ENCODE measurements at regions not wholly inside any gene's neighbourhood (a gene's known extent, or its start where the extent isn't known, plus 50 kb on each side); places are given as distances from the start of the nearest gene placed in this dataset.
"Not testable (repeated sequence)": the region's sequence is repeated elsewhere in the genome, so short reads cannot be mapped to it uniquely, and the experiment has no call there.

DNA sequence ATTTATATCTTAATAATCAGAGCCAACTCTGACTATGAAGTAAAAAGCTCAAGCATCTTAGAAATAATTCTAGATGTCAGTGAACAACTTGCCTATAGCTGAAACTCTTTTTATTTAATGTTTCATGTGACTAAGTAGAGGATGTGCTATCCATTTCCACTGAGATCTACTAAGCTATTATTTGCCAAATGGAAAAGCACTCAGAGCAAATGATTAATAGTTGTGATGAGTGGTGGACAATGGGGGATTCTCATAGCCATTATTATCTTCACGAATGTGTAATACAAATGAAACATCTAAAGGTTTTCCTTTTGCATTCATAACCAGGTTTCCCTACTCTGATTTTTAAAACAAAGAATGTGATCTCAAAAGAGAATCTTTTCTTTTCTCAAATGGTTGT, 126.6 kb upstream of the GNAI1 start:
- Mint-ChIP-seq H3K9me3 (no peaks in the 10 kb centered on the region), H3K27me3 (no peaks in the 10 kb centered on the region), H3K4me3 (no peak overlapping the region), H3K4me1 (ENCODE audit: low read depth) (no peaks in the 10 kb centered on the region), H3K36me3 (ENCODE audit: low read depth) (no peaks in the 10 kb centered on the region), H3K27ac (no peak overlapping the region)
- ChIA-PET CTCF (no interaction called here), POLR2A (no interaction called here)
- DNase-seq (no peak), ATAC-seq (no peak)
- intact Hi-C loops (cut with micrococcal nuclease), result no loop called here
- TF ChIP-seq CTCF (IDR thresholded peaks at IDR 0.05), result no peak

DNA sequence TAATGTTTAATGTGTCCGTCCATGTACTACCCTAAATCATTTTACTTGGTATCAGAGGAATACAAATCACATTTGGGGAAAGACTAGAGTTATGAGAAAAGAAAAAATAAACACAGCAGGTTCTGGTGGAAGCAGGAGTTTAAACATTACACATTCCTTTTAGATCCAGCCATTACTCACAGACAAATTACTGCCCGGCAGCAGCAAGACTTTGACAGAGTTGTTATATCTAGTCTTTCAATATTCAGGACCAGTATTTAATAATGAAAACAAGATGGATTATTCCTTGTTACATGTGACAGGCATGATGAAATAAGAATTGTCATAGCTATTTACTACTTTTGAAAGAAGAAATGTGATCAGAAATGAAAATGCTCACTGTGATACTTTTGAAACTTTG, 131.8 kb upstream of the GNAI1 start:
- no peaks in the 10 kb centered on the region for H3K9me3 Mint-ChIP-seq
- ATAC-seq, result no peak

DNA sequence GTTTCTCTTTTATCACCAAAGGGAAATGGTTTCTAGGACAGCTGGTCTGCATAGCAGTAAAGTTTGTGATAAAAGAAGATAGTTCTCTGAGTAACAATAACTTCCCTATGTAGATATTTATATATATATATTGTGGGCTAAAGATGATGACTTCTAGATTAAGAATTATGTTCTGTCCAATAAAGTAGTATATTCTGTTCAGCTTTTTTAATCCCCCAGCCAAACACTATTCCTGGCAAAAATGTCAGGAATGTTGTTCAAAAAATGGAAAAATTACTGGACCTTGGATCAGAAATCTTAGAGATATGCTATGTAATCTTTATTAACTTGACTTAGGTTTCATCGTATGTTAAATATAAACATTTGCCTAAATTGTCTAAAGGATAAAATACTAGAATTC, 136.3 kb upstream of the GNAI1 start:
- intact Hi-C loops (cut with micrococcal nuclease), result no loop called here
- Mint-ChIP-seq H3K9me3 (no peaks in the 10 kb centered on the region), H3K36me3 (ENCODE audit: low read depth) (no peaks in the 10 kb centered on the region), H3K4me3 (no peak overlapping the region), H3K27me3 (no peaks in the 10 kb centered on the region), H3K4me1 (ENCODE audit: low read depth) (no peaks in the 10 kb centered on the region), H3K27ac (no peak overlapping the region)
- ChIA-PET CTCF (no interaction called here), POLR2A (no interaction called here)
- ATAC-seq (no peak), DNase-seq (no peak)
- no peak for TF ChIP-seq CTCF (IDR thresholded peaks at IDR 0.05)

More for the DNA sequence above, 131.8 kb upstream of the GNAI1 start:
- no peak for TF ChIP-seq CTCF (IDR thresholded peaks at IDR 0.05)
- H3K4me1 Mint-ChIP-seq (ENCODE audit: low read depth), result no peaks in the 10 kb centered on the region
- CTCF ChIA-PET, result no interaction called here
- intact Hi-C loops (cut with micrococcal nuclease), result no loop called here
- no peak for DNase-seq
- no peak overlapping the region for H3K27ac Mint-ChIP-seq
- H3K27me3 Mint-ChIP-seq, result no peaks in the 10 kb centered on the region
- H3K36me3 Mint-ChIP-seq (ENCODE audit: low read depth), result no peaks in the 10 kb centered on the region
- H3K4me3 Mint-ChIP-seq, result no peak overlapping the region
- POLR2A ChIA-PET, result no interaction called here

DNA sequence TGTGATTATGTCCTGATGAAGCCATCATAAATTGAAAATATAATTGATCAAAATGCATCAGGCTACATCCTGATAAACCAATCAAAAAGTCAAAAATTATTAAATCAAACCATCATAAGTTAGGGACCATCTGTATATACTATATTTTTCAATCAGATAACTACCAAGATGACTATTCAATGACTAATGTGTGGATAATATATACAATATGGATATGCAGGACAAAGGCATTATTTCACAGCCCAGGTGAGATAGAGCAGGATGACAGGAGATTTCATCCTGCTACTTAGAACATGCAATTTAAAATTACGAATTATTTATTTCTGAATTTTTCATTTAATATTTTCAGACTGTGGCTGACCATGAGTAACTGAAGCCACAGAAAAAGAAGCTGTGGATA, 137.3 kb upstream of the GNAI1 start:
- intact Hi-C loops (cut with micrococcal nuclease), result no loop called here
- Mint-ChIP-seq H3K4me3 (no peak overlapping the region), H3K9me3 (no peaks in the 10 kb centered on the region), H3K27me3 (no peaks in the 10 kb centered on the region), H3K27ac (no peak overlapping the region), H3K4me1 (ENCODE audit: low read depth) (no peaks in the 10 kb centered on the region), H3K36me3 (ENCODE audit: low read depth) (no peaks in the 10 kb centered on the region)
- ChIA-PET POLR2A (no interaction called here), CTCF (no interaction called here)
- ATAC-seq (no peak), DNase-seq (no peak)
- TF ChIP-seq CTCF (IDR thresholded peaks at IDR 0.05), result no peak

- H3K4me3 Mint-ChIP-seq; DNase-seq; H3K36me3 Mint-ChIP-seq (ENCODE audit: low read depth); H3K27ac Mint-ChIP-seq; POLR2A ChIA-PET; intact Hi-C loops (cut with micrococcal nuclease); CTCF ChIA-PET; H3K27me3 Mint-ChIP-seq; H3K4me1 Mint-ChIP-seq (ENCODE audit: low read depth); H3K9me3 Mint-ChIP-seq; ATAC-seq: not testable (repeated sequence)
These were observed 138.9 kb upstream of the GNAI1 start for GRCh38 chr7:79995741-79996140.

DNA sequence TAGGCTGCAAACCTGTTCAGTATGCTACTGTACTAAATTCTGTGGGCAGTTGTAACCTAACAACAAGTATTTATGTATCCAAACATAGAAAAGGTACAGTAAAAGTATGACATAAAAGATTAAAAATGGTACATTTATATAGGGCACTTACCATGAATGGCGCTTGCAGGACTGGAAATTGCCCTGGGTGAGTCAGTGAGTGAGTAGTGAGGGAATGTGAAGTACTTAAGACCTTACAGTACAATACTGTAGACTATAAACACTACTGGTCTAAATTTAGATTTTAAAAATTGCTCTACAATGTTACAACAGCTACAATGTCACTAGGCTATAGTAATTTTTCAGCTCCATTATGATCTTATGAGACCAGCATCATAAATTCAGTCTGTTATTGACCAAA, 146.0 kb upstream of the GNAI1 start:
- H3K9me3 Mint-ChIP-seq, result no peaks in the 10 kb centered on the region
- no peaks in the 10 kb centered on the region for H3K4me1 Mint-ChIP-seq (ENCODE audit: low read depth)
- H3K4me3 Mint-ChIP-seq, result no peak overlapping the region
- TF ChIP-seq CTCF (IDR thresholded peaks at IDR 0.05), result no peak
- DNase-seq, result no peak
- ATAC-seq, result no peak
- ChIA-PET CTCF (no interaction called here), POLR2A (interaction anchor here (0.5 kb wide), 1 partner anchor 32 kb away, joined by 3 read pairs; no protein-coding TSS in a partner anchor)
- intact Hi-C loops (cut with micrococcal nuclease), result no loop called here
- H3K27ac Mint-ChIP-seq, result no peak overlapping the region
- H3K27me3 Mint-ChIP-seq, result no peaks in the 10 kb centered on the region
- no peaks in the 10 kb centered on the region for H3K36me3 Mint-ChIP-seq (ENCODE audit: low read depth)
